K562 (cell line): ENCODE measurements at regions not wholly inside any gene's neighbourhood (a gene's known extent, or its start where the extent isn't known, plus 50 kb on each side); places are given as distances from the start of the nearest gene placed in this dataset.

ENCODE experiments used
- ATAC-seq: fragments of 200-7000 bp; cut with Tn5 transposase; 3 replicates; pipeline ENCODE4 v1.9.1; 2020; ENCODE audit warnings: moderate library complexity
- BruUV-seq: library from RNA; stranded (reverse); fragments of 400-500 nt; replicated peaks from 2 replicates; lab custom pipeline; 2021; lab: Mats Ljungman, UMichigan
- CTCF ChIA-PET: fragments of 300-600 bp; formaldehyde crosslinking; extraction: SDS; loops from one replicate; lab custom pipeline; 2021; ENCODE audit warnings: low intra/inter-chr PET ratio; lab: Yijun Ruan, JAX
- POLR2A ChIA-PET: fragments of 300-600, 350-650 bp; sonication (Branson Sonifier 250); formaldehyde crosslinking; extraction: SDS; loops from one replicate; lab custom pipeline; 2021; ENCODE audit warnings: antibody characterized with exemption, inconsistent platforms; lab: Yijun Ruan, JAX
- DNase-seq, 4 experiments: peaks; one replicate each; pipeline versions ENCODE4 v3.0.0 to v3.0.0-alpha.2; 2011 to 2018; ENCODE audit warnings: low spot score in 3 of 4, mixed read lengths in 3 of 4; ENCODE audit errors: extremely low read depth in 1 of 4
- FAIRE-seq: peaks from 2 replicates; lab custom pipeline; 2011; peaks lifted over from hg19 to GRCh38; lab: Jason Lieb, UNC
- H2AFZ ChIP-seq: 2 replicates; pipeline ENCODE4 v1.6.0; 2011; ENCODE audit warnings: low read depth, low read length, control low read depth, inconsistent platforms
- H3K27ac ChIP-seq: fragments of 200-600 bp; 3 replicates; pipeline ENCODE4 v1.8.0; 2011; ENCODE audit warnings: low read depth, mild to moderate bottlenecking, control low read depth, inconsistent platforms, low read length, moderate library complexity, mixed read lengths; ENCODE audit errors: extremely low read depth
- H3K27me3 ChIP-seq, 2 experiments: fragments of 300-600 bp in 1 of 2; 2 replicates in 1 of 2; 3 replicates in 1 of 2; pipeline versions ENCODE4 v1.6.0 to v1.8.0; 2011; ENCODE audit warnings: inconsistent platforms in 2 of 2, low read length in 2 of 2, mild to moderate bottlenecking in 1 of 2, mixed read lengths in 1 of 2, moderate library complexity in 1 of 2; ENCODE audit not compliant: control insufficient read depth in 2 of 2, insufficient read depth in 2 of 2
- H3K36me3 ChIP-seq: fragments of 300-600 bp; 3 replicates; pipeline ENCODE4 v1.8.0; 2011; ENCODE audit warnings: mild to moderate bottlenecking, low read length, inconsistent platforms; ENCODE audit not compliant: control insufficient read depth, insufficient read depth
- H3K4me1 ChIP-seq, 2 experiments: fragments of 200-600 bp in 1 of 2; replicated peaks in 1 of 2; 2 replicates in 1 of 2; 3 replicates in 1 of 2; pipeline versions ENCODE4 v1.5.1 to v1.8.0; 2011; ENCODE audit warnings: inconsistent platforms in 2 of 2, low read length in 2 of 2, mild to moderate bottlenecking in 1 of 2, mixed read lengths in 1 of 2, moderate library complexity in 1 of 2; ENCODE audit not compliant: control insufficient read depth in 2 of 2, insufficient read depth in 2 of 2
- H3K4me2 ChIP-seq: 2 replicates; pipeline ENCODE4 v1.6.1; 2011; ENCODE audit warnings: low read length, control low read depth, inconsistent platforms, mixed read lengths; ENCODE audit not compliant: insufficient read depth
- H3K4me3 ChIP-seq: fragments of 200-600 bp; sonication (generic), shearing (Covaris generic); 2 replicates; pipeline ENCODE4 v1.5.1; 2016; ENCODE audit warnings: control low read depth, inconsistent platforms
- H3K79me2 ChIP-seq: fragments of 200-600 bp; 3 replicates; pipeline ENCODE4 v1.8.0; 2011; ENCODE audit warnings: low read length, inconsistent platforms; ENCODE audit not compliant: control insufficient read depth, insufficient read depth
- H3K9ac ChIP-seq, 2 experiments: 2 replicates each; pipeline versions ENCODE4 v1.6.0 to v1.6.1; 2011; ENCODE audit warnings: low read depth in 2 of 2, low read length in 2 of 2, control low read depth in 1 of 2, inconsistent platforms in 1 of 2, mild to moderate bottlenecking in 1 of 2, mixed read lengths in 1 of 2; ENCODE audit not compliant: insufficient read depth in 1 of 2
- H3K9me1 ChIP-seq: one replicate; pipeline ENCODE4 v1.6.0; 2011; ENCODE audit warnings: inconsistent platforms, mild to moderate bottlenecking, low read length, moderate library complexity; ENCODE audit not compliant: control insufficient read depth, insufficient read depth
- H3K9me3 ChIP-seq: replicated peaks from 2 replicates; pipeline ENCODE4 v1.5.1; 2011; ENCODE audit warnings: low read depth, low read length, inconsistent platforms; ENCODE audit not compliant: control insufficient read depth, insufficient read depth
- H4K20me1 ChIP-seq: replicated peaks from 2 replicates; pipeline ENCODE4 v1.6.1; 2011; ENCODE audit warnings: low read length, inconsistent platforms, mixed read lengths; ENCODE audit not compliant: control insufficient read depth, insufficient read depth
- CC2D1A ChIP-seq: fragments of 450-650 bp; IDR thresholded peaks from 2 replicates; pipeline ENCODE4 v1.6.1; 2017; ENCODE audit warnings: mild to moderate bottlenecking
- CCAR2 ChIP-seq: fragments of 200-400 bp; formaldehyde crosslinking; IDR thresholded peaks from 2 replicates; pipeline ENCODE4 v1.6.1; 2017; ENCODE audit warnings: mild to moderate bottlenecking, low read depth, low read length
- DNMT1 ChIP-seq: fragments of 450-650 bp; IDR thresholded peaks from 2 replicates; pipeline ENCODE4 v1.6.1; 2016; ENCODE audit warnings: antibody characterized with exemption, mild to moderate bottlenecking
- GTF2E2 ChIP-seq: fragments of 200-800 bp; sonication (Bioruptor generic); IDR thresholded peaks from 2 replicates; pipeline ENCODE4 v1.6.1; 2016; ENCODE audit warnings: missing genetic modification characterization, missing compliant biosample characterization
- HCFC1 ChIP-seq: IDR thresholded peaks from 2 replicates; pipeline ENCODE4 v1.6.1; 2012; ENCODE audit warnings: low read depth, low read length, improper control_type of control experiment
- JUN ChIP-seq, 2 experiments: sonication (generic) in 1 of 2; formaldehyde crosslinking in 1 of 2; IDR thresholded peaks; 2 replicates each; pipeline versions ENCODE4 v1.6.1 to v1.8.0; 2012 to 2022; ENCODE audit warnings: borderline replicate concordance in 2 of 2, mild to moderate bottlenecking in 2 of 2, improper control_type of control experiment in 1 of 2, low read depth in 1 of 2, low read length in 1 of 2, missing genetic modification reagents in 1 of 2
- LARP7 ChIP-seq: fragments of 450-650 bp; IDR thresholded peaks from 2 replicates; pipeline ENCODE4 v1.6.1; 2016
- MEF2A ChIP-seq: IDR thresholded peaks from 2 replicates; pipeline ENCODE4 v1.6.1; 2011; ENCODE audit warnings: low read depth, mild to moderate bottlenecking, low read length, moderate library complexity; ENCODE audit not compliant: control insufficient read depth
- NFE2L1 ChIP-seq: fragments of 450-650 bp; IDR thresholded peaks from 2 replicates; pipeline ENCODE4 v1.6.1; 2016; ENCODE audit warnings: missing genetic modification characterization, low read depth, mild to moderate bottlenecking, missing compliant biosample characterization, moderate library complexity, borderline replicate concordance
- NKRF ChIP-seq: fragments of 450-650 bp; IDR thresholded peaks from 2 replicates; pipeline ENCODE4 v1.6.1; 2016; ENCODE audit warnings: borderline replicate concordance
- NR4A1 ChIP-seq, 2 experiments: fragments of 250-450 bp in 1 of 2; fragments of 450-650 bp in 1 of 2; sonication (Bioruptor Pico) in 1 of 2; IDR thresholded peaks; 2 replicates each; pipeline versions ENCODE4 v1.4.0 to v1.6.1; 2016 to 2020; ENCODE audit warnings: mild to moderate bottlenecking in 2 of 2, missing compliant biosample characterization in 1 of 2, missing genetic modification characterization in 1 of 2, moderate library complexity in 1 of 2
- RBBP5 ChIP-seq: fragments of 200-600 bp; sonication (generic); IDR thresholded peaks from 2 replicates; pipeline ENCODE4 v1.6.1; 2012; ENCODE audit warnings: borderline replicate concordance, mild to moderate bottlenecking, low read length, control low read depth, inconsistent platforms; ENCODE audit not compliant: insufficient read depth, poor library complexity, severe bottlenecking
- RBM14 ChIP-seq: fragments of 200-400 bp; formaldehyde crosslinking; IDR thresholded peaks from 2 replicates; pipeline ENCODE4 v1.6.1; 2018; ENCODE audit warnings: low read depth, mild to moderate bottlenecking, low read length, moderate library complexity, borderline replicate concordance; ENCODE audit not compliant: insufficient read depth
- TAF15 ChIP-seq: fragments of 200-400 bp; formaldehyde crosslinking; IDR thresholded peaks from 2 replicates; pipeline ENCODE4 v1.6.1; 2017; ENCODE audit warnings: mild to moderate bottlenecking, low read depth, low read length, moderate library complexity
- ZNF133 ChIP-seq: fragments of 250-450 bp; sonication (Bioruptor Pico); IDR thresholded peaks from 2 replicates; pipeline ENCODE4 v1.4.0; 2020; ENCODE audit warnings: mild to moderate bottlenecking
- WGBS: fragments of 100-300 bp; shearing (Covaris generic); methylation state at CpG from one replicate; pipeline ENCODE4 v1.1.6; 2016; ENCODE audit warnings: low coverage, mixed read lengths; ENCODE audit not compliant: insufficient coverage; ENCODE audit errors: missing lambda C conversion rate; 5-methylcytosine and 5-hydroxymethylcytosine counted together
- in situ Hi-C: fragments of 300-500 bp; cut with MboI; formaldehyde crosslinking; loops from 4 replicates; pipeline ENCODE4 v1.15.0; 2018; ENCODE audit warnings: inconsistent platforms, mixed read lengths
- intact Hi-C: fragments of 100-400 bp; cut with micrococcal nuclease; formaldehyde crosslinking; loops from 2 replicates; pipeline ENCODE4 v1.14.2; 2022
- TF ChIP-seq, protein P1 (sequence below): sonication (generic); formaldehyde crosslinking; IDR thresholded peaks from 2 replicates; pipeline ENCODE4 v1.8.0; 2022; ENCODE audit warnings: missing genetic modification reagents, mild to moderate bottlenecking, borderline replicate concordance
- TF ChIP-seq, protein P2 (sequence below): fragments of 250-450 bp; sonication (Bioruptor Pico); IDR thresholded peaks from 2 replicates; pipeline ENCODE4 v1.5.0; 2021
- TF ChIP-seq, protein P3 (sequence below): sonication (generic); formaldehyde crosslinking; IDR thresholded peaks from 2 replicates; pipeline ENCODE4 v1.8.0; 2022; ENCODE audit warnings: missing genetic modification reagents, mild to moderate bottlenecking, moderate library complexity, borderline replicate concordance

- intact Hi-C loops (no loop called here), in situ Hi-C loops (no loop called here)
- H3K4me2 ChIP-seq = no peak overlapping the region
- DNase-seq (no peak), ATAC-seq (no peak), FAIRE-seq (no peak)
- CTCF ChIA-PET = no interaction called here
- BruUV-seq = no TSS peak
- H3K36me3 ChIP-seq = no peaks in the 10 kb centered on the region
- H4K20me1 ChIP-seq = no peaks in the 10 kb centered on the region
- no peak overlapping the region for H3K9ac ChIP-seq
- H3K9me1 ChIP-seq = no peaks in the 10 kb centered on the region
- H3K4me3 ChIP-seq = no peak overlapping the region
- no peaks in the 10 kb centered on the region for H3K27me3 ChIP-seq
- H3K79me2 ChIP-seq = no peaks in the 10 kb centered on the region
- 40% methylated on average over 3 of the region's 3 CpGs for WGBS
- H3K9me3 ChIP-seq = no peaks in the 10 kb centered on the region
- TF ChIP-seq MEF2A (no peak), LARP7 (no peak), NR4A1 (CRISPR knock-in tag; IDR thresholded peaks at IDR 0.05) (no peak), NR4A1 (tag; IDR thresholded peaks at IDR 0.05) (no peak), NFE2L1 (tag) (no peak), NKRF (no peak), RBM14 (no peak), CCAR2 (no peak), JUN (IDR thresholded peaks at IDR 0.05; ENCODE audit: borderline replicate concordance, low read depth, low read length) (no peak), JUN (CRISPR knock-in tag; IDR thresholded peaks at IDR 0.05; ENCODE audit: borderline replicate concordance) (no peak), TAF15 (no peak), HCFC1 (no peak), RBBP5 (no peak), CC2D1A (no peak), DNMT1 (no peak), ZNF133 (CRISPR knock-in tag) (no peak), GTF2E2 (tag) (no peak)
- TF ChIP-seq, protein P1, sequence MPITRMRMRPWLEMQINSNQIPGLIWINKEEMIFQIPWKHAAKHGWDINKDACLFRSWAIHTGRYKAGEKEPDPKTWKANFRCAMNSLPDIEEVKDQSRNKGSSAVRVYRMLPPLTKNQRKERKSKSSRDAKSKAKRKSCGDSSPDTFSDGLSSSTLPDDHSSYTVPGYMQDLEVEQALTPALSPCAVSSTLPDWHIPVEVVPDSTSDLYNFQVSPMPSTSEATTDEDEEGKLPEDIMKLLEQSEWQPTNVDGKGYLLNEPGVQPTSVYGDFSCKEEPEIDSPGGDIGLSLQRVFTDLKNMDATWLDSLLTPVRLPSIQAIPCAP = no peak
- TF ChIP-seq, protein P2, sequence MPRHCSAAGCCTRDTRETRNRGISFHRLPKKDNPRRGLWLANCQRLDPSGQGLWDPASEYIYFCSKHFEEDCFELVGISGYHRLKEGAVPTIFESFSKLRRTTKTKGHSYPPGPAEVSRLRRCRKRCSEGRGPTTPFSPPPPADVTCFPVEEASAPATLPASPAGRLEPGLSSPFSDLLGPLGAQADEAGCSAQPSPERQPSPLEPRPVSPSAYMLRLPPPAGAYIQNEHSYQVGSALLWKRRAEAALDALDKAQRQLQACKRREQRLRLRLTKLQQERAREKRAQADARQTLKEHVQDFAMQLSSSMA (CRISPR knock-in tag) = no peak
- TF ChIP-seq, protein P3, sequence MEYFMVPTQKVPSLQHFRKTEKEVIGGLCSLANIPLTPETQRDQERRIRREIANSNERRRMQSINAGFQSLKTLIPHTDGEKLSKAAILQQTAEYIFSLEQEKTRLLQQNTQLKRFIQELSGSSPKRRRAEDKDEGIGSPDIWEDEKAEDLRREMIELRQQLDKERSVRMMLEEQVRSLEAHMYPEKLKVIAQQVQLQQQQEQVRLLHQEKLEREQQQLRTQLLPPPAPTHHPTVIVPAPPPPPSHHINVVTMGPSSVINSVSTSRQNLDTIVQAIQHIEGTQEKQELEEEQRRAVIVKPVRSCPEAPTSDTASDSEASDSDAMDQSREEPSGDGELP (CRISPR knock-in tag) = no peak
- H3K4me1 ChIP-seq = no peaks in the 10 kb centered on the region; a peak in 1 of 5 replicates
- H3K27ac ChIP-seq = no peak overlapping the region
- POLR2A ChIA-PET = interaction anchor here (0.6 to 0.9 kb wide), 2 partner anchors 9 to 941 kb away, joined by 4 read pairs; no protein-coding TSS in a partner anchor
- H2AFZ ChIP-seq = no peak overlapping the region
Measured at GRCh38 chr3:177689077-177689476, 491.8 kb upstream of the TBL1XR1 start.
